ENCODE measurements at regions not wholly inside any gene's neighbourhood (a gene's known extent, or its start where the extent isn't known, plus 50 kb on each side); places are given as distances from the start of the nearest gene placed in this dataset.

- no peak for DNase-seq (ENCODE audit: low read depth in 1 of 2, low spot score in 1 of 2)
- TF ChIP-seq JUND (IDR thresholded peaks at IDR 0.05; ENCODE audit: low read depth): no peak
- in situ Hi-C loops (cut with HindIII; ENCODE audit: low pct_unique_long_range_greater_than_20kb, low sequenced_read_pairs): no loop called here
Measured at GRCh38 chr16:74232806-74233465, 63.7 kb upstream of the PSMD7 start.

DNA sequence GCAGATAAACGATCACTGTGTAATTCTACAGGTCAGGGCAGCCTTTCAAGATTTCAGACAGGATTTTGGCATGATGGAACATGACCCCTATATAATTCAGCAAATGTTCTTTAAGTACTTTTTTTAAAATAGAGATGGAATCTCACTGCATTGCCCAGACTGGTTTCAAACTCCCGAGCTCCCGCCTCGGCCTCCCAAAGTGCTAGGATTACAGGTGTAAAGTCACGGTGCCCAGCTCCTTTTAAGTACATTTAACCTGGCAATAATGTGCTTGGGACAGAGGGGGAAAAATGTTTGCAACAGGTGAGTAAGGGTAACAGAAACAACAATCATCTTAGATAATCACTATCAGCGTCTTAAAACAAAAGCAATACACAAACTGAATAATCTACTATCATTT, 66.5 kb upstream of the PSMD7 start:
- no peak for TF ChIP-seq JUND (IDR thresholded peaks at IDR 0.05; ENCODE audit: low read depth)
- DNase-seq (ENCODE audit: low read depth in 1 of 2, low spot score in 1 of 2): no peak
- in situ Hi-C loops (cut with HindIII; ENCODE audit: low pct_unique_long_range_greater_than_20kb, low sequenced_read_pairs): no loop called here

DNA sequence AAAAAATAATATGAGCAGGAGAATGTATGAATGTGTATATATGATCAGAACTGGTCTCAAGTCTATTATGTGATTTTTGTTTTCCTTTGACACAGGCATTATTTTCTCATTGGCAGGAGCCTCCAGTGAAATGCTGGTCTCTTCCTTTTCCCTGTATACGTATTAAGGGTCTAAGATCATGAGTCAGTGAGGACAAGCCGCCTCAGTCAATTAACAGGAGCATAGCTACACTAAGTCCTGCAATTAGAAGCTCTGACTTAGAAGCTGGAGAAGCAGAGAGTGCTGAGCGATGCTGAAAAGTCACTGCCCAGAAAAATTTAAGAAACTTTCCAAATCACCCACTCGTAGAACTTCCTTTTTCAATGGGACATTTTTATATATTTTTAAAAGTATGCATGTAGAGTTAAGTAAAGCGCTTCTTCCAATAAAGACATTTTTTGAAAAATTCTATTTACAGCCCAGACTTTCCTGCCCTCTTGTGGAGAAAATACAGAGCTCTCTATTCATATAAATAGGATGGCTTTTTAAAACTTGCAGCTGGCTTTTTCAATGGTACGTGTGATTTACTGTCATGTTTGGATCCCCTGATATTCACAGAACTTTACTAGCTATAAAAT, 70.2 kb upstream of the PSMD7 start:
- no peak for TF ChIP-seq JUND (IDR thresholded peaks at IDR 0.05; ENCODE audit: low read depth)
- DNase-seq (ENCODE audit: low read depth in 1 of 2, low spot score in 1 of 2): peak in 1 of 2 experiments; percentile 18
- in situ Hi-C loops (cut with HindIII; ENCODE audit: low pct_unique_long_range_greater_than_20kb, low sequenced_read_pairs): no loop called here

DNA sequence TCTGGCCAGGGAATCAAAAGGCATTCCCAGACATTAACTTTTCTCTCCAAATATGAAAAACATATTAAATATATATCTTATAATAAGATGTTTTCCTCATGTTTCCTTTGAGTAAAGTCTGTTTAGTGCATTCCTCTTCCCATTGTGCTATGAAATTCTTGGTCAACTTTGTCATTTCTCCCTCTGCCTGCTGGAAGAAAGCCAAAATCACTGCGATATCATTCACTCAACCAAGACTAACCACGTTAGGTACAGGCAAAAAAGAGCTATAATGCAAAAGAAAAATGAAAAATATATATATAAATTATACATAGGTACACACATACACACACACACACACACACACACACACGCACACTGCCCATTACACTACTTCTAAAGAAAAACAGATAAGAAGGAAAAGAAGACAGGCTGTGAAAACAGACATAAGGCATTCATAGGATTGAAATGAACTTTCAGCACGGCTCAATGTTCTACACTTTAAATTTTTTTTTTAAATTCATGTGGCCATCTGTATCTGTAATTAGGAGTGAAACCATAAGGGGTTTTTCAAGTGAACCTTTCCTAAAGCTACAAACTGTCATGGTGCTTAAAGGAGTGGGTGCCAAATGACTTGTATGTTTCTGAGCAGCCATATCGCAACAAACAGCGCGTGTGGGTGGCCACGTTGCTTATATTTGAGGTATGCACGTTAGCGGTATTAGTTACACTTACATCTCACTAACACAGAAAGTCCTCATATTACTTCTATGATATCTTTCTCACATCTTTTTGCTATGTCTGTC, 71.6 kb upstream of the PSMD7 start:
- no peak for DNase-seq (ENCODE audit: low read depth in 1 of 2, low spot score in 1 of 2)
- in situ Hi-C loops (cut with HindIII; ENCODE audit: low pct_unique_long_range_greater_than_20kb, low sequenced_read_pairs): no loop called here
- TF ChIP-seq JUND (IDR thresholded peaks at IDR 0.05; ENCODE audit: low read depth): no peak

- in situ Hi-C loops (cut with HindIII; ENCODE audit: low pct_unique_long_range_greater_than_20kb, low sequenced_read_pairs): no loop called here
- DNase-seq (ENCODE audit: low read depth in 1 of 2, low spot score in 1 of 2): no peak
- no peak for TF ChIP-seq JUND (IDR thresholded peaks at IDR 0.05; ENCODE audit: low read depth)
Measured at GRCh38 chr16:74221828-74222227, 74.8 kb upstream of the PSMD7 start.

GRCh38 chr16:74219706-74220105, 76.9 kb upstream of the PSMD7 start:
- DNase-seq (ENCODE audit: low read depth in 1 of 2, low spot score in 1 of 2): no peak
- in situ Hi-C loops (cut with HindIII; ENCODE audit: low pct_unique_long_range_greater_than_20kb, low sequenced_read_pairs): no loop called here
- no peak for TF ChIP-seq JUND (IDR thresholded peaks at IDR 0.05; ENCODE audit: low read depth)

DNA sequence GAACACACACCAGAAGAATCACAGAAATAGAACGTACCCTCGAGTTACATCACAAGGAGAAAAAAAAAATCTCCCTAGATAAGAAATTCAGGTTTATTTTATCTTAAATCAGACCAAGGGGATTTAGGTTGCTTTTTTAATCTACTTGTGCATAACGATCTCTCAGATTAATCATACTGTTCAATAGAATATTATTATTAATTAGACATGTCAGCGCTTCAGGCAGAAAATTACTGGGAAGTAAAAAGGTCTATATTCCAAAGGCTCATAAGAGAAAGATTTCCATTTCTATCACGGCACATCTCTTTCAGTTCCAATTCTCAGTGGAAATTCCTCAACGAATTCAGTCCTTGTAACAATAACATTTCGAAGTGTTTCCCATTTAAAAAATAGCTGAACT, 77.7 kb upstream of the PSMD7 start:
- no peak for TF ChIP-seq JUND (IDR thresholded peaks at IDR 0.05; ENCODE audit: low read depth)
- no peak for DNase-seq (ENCODE audit: low read depth in 1 of 2, low spot score in 1 of 2)
- in situ Hi-C loops (cut with HindIII; ENCODE audit: low pct_unique_long_range_greater_than_20kb, low sequenced_read_pairs): no loop called here

- in situ Hi-C loops (cut with HindIII; ENCODE audit: low pct_unique_long_range_greater_than_20kb, low sequenced_read_pairs): no loop called here
- TF ChIP-seq JUND (IDR thresholded peaks at IDR 0.05; ENCODE audit: low read depth): no peak
- DNase-seq (ENCODE audit: low read depth in 1 of 2, low spot score in 1 of 2): no peak
Measured at GRCh38 chr16:74216319-74216718, 80.3 kb upstream of the PSMD7 start.

GRCh38 chr16:74215249-74215648, 81.4 kb upstream of the PSMD7 start:
- TF ChIP-seq JUND (IDR thresholded peaks at IDR 0.05; ENCODE audit: low read depth): no peak
- in situ Hi-C loops (cut with HindIII; ENCODE audit: low pct_unique_long_range_greater_than_20kb, low sequenced_read_pairs): no loop called here
- no peak for DNase-seq (ENCODE audit: low read depth in 1 of 2, low spot score in 1 of 2)

GRCh38 chr16:74213372-74213771, 83.2 kb upstream of the PSMD7 start:
- no peak for TF ChIP-seq JUND (IDR thresholded peaks at IDR 0.05; ENCODE audit: low read depth)
- DNase-seq (ENCODE audit: low read depth in 1 of 2, low spot score in 1 of 2): no peak
- in situ Hi-C loops (cut with HindIII; ENCODE audit: low pct_unique_long_range_greater_than_20kb, low sequenced_read_pairs): no loop called here

DNA sequence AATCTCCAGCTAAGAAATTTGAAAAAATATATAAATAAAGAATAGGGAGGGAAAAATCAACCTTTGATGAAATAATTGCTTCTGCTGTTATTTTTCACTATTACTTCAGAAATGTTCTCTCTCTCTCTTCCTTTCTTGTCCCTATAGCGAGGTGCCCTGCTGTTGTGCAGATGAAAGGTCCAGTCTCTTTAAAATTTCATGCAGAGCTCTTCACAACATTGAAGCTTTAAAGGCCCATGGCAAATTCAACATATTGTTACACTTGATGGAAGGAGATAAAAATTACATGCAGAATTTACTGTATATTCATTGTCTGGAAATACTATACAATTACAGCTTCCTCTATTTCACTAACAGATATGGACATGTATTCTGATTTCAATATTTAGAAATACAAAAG, 86.4 kb upstream of the PSMD7 start:
- no peak for TF ChIP-seq JUND (IDR thresholded peaks at IDR 0.05; ENCODE audit: low read depth)
- in situ Hi-C loops (cut with HindIII; ENCODE audit: low pct_unique_long_range_greater_than_20kb, low sequenced_read_pairs): no loop called here
- no peak for DNase-seq (ENCODE audit: low read depth in 1 of 2, low spot score in 1 of 2)

- no peak for DNase-seq (ENCODE audit: low read depth in 1 of 2, low spot score in 1 of 2)
- in situ Hi-C loops (cut with HindIII; ENCODE audit: low pct_unique_long_range_greater_than_20kb, low sequenced_read_pairs): no loop called here
- no peak for TF ChIP-seq JUND (IDR thresholded peaks at IDR 0.05; ENCODE audit: low read depth)
Measured at GRCh38 chr16:74202009-74202408, 94.6 kb upstream of the PSMD7 start.

- in situ Hi-C loops (cut with HindIII; ENCODE audit: low pct_unique_long_range_greater_than_20kb, low sequenced_read_pairs): no loop called here
Measured at GRCh38 chr16:74201576-74201975, 95.0 kb upstream of the PSMD7 start.

More at GRCh38 chr16:74201576-74201975, 95.0 kb upstream of the PSMD7 start:
- no peak for TF ChIP-seq JUND (IDR thresholded peaks at IDR 0.05; ENCODE audit: low read depth)
- DNase-seq (ENCODE audit: low read depth in 1 of 2, low spot score in 1 of 2): no peak

Data from T47D (cell line).